ENCODE measurements at regions not wholly inside any gene's neighbourhood (a gene's known extent, or its start where the extent isn't known, plus 50 kb on each side); places are given as distances from the start of the nearest gene placed in this dataset.

DNA sequence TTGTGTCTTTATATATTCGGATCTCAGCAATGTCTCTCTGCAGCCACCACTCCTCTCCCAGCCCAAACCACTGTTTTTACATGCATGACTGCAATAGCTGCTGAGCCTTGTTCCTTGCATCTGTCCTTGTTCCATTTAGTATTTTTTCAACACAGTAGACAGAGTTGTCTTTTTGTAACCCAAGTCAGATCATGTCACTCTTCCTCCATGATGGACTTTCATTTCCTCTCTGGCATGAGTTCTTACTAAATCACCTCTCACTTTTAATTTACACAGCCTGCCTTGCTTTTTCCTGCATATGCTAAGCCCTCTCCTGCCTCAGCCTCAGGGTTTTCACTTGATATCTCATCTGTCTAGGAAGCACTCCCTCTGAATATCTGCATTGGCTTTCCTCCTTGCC, 353.2 kb downstream of the HGF start:
- TF ChIP-seq CTCF (IDR thresholded peaks at IDR 0.05): no peak
- Mint-ChIP-seq H3K4me1 (ENCODE audit: low read depth) (peaks cover 41% of the 10 kb centered on the region), H3K27me3 (ENCODE audit: insufficient read depth) (no peaks in the 10 kb centered on the region), H3K36me3 (ENCODE audit: low read depth) (peaks cover 10% of the 10 kb centered on the region; the same call in 1 of the 2 replicates), H3K27ac (peak overlapping the region; percentile 11; the same call in 1 of the 2 replicates), H3K9me3 (no peaks in the 10 kb centered on the region), H3K4me3 (no peak overlapping the region)
- DNase-seq: no peak

DNA sequence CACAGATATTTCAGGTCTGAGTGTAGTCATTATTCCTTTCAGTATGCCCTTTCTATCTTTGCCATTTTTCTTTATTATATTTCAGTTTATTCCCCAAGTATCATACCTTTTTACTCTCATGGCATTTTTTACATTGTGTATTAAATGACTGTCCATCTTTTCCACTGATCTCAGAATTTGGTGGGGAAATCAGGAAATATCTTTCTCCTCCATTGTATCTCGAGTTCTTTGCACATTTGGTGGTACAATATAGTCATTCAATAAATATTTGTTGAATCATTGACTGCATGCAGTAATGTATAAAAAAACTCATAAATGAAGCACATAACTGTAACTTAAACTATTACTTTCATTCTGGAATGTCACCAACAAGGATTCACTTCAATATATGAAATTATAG, 354.7 kb downstream of the HGF start:
- Mint-ChIP-seq H3K36me3 (ENCODE audit: low read depth) (peaks cover 16% of the 10 kb centered on the region; the same call in 1 of the 2 replicates), H3K4me3 (peak overlapping the region; percentile 56), H3K27me3 (ENCODE audit: insufficient read depth) (no peaks in the 10 kb centered on the region), H3K9me3 (no peaks in the 10 kb centered on the region), H3K27ac (peak overlapping the region; percentile 78), H3K4me1 (ENCODE audit: low read depth) (peaks cover 55% of the 10 kb centered on the region)
- DNase-seq: peak; percentile 38
- no peak for TF ChIP-seq CTCF (IDR thresholded peaks at IDR 0.05)

DNA sequence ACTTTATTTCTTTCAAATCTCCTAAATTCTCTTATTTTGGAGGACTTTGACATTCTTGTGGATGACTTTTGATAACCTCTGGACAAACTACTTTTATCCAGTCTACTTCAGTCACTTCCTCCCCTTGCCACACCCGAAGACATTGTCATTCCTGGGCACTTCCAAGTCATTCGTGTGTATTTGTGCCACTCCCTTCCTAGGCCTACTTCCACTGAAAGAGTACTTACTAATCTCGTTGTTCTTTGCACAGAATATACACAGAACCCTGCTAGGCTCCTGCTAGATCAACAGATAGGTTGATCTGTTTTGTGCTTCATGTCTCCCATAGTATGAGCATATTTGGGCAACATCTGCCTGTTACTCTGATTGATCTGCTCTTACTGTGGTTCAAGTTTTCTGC, 355.4 kb downstream of the HGF start:
- no peak for DNase-seq

DNA sequence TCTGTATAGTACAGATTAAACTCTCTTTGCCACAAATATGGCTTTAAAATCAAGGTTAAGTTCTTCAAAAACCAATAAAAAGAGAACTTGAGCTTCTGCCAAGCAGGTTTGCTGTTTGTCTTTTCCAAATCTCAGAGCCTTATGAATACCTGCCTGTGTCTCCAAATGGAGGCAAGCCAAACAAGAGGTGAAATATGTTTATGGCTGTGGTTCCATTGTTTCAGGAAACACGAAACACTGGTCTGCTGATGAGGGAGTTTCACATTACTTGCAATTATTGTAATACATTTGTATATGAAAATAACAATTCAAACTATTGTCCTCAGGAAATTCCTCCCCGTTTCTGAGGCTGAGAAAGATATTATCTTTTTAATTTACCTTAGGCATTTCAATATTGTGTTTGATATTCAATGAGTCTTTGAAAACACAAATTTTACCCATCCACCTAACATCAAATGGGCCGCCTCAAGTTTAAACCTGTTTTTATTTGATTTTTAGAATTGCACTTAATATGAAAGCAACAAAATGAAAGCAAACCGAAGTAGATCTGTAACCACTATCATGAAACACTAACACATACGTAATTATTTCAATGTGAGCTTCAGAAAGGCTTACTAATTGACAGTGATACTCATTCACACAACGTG, 359.3 kb downstream of the HGF start:
- Mint-ChIP-seq H3K9me3 (no peaks in the 10 kb centered on the region), H3K36me3 (ENCODE audit: low read depth) (peaks cover 16% of the 10 kb centered on the region; the same call in 1 of the 2 replicates), H3K4me3 (peak overlapping the region; percentile 8; the same call in 1 of the 2 replicates), H3K27me3 (ENCODE audit: insufficient read depth) (no peaks in the 10 kb centered on the region), H3K27ac (no peak overlapping the region), H3K4me1 (ENCODE audit: low read depth) (peaks cover 79% of the 10 kb centered on the region)
- no peak for DNase-seq
- no peak for TF ChIP-seq CTCF (IDR thresholded peaks at IDR 0.05)

More for the DNA sequence above, 355.4 kb downstream of the HGF start:
- Mint-ChIP-seq H3K36me3 (ENCODE audit: low read depth) (peaks cover 16% of the 10 kb centered on the region; the same call in 1 of the 2 replicates), H3K4me1 (ENCODE audit: low read depth) (peaks cover 58% of the 10 kb centered on the region), H3K27ac (peak overlapping the region; percentile 78), H3K27me3 (ENCODE audit: insufficient read depth) (no peaks in the 10 kb centered on the region), H3K4me3 (no peak overlapping the region; the same call in 1 of the 2 replicates), H3K9me3 (no peaks in the 10 kb centered on the region)
- TF ChIP-seq CTCF (IDR thresholded peaks at IDR 0.05): no peak

- H3K4me1 Mint-ChIP-seq (ENCODE audit: low read depth): peaks cover 69% of the 10 kb centered on the region
- peaks cover 21% of the 10 kb centered on the region for H3K36me3 Mint-ChIP-seq (ENCODE audit: low read depth)
- no peak overlapping the region for H3K4me3 Mint-ChIP-seq
- no peaks in the 10 kb centered on the region for H3K27me3 Mint-ChIP-seq (ENCODE audit: insufficient read depth)
- no peak for DNase-seq
- H3K27ac Mint-ChIP-seq: no peak overlapping the region
- peaks cover 4% of the 10 kb centered on the region; the same call in 1 of the 2 replicates for H3K9me3 Mint-ChIP-seq
- no peak for TF ChIP-seq CTCF (IDR thresholded peaks at IDR 0.05)
These were observed 361.1 kb downstream of the HGF start for GRCh38 chr7:81408728-81409127.
